WI38 (cell line): ENCODE measurements at regions not wholly inside any gene's neighbourhood (a gene's known extent, or its start where the extent isn't known, plus 50 kb on each side); places are given as distances from the start of the nearest gene placed in this dataset.

Source experiments
- H3K4me3 ChIP-seq: 2 replicates; pipeline ENCODE4 v1.5.1; 2011; ENCODE audit warnings: low read depth, mild to moderate bottlenecking, control low read depth, low read length
- CTCF ChIP-seq: IDR thresholded peaks from 2 replicates; pipeline ENCODE4 v1.5.1; 2012; ENCODE audit warnings: low read depth, mild to moderate bottlenecking, control low read depth, low read length

- no peak overlapping the region for H3K4me3 ChIP-seq
- no peak for TF ChIP-seq CTCF
Observed at GRCh38 chr16:86389566-86390328, 120.6 kb upstream of the FOXF1 start.

GRCh38 chr16:86390335-86390734, 120.0 kb upstream of the FOXF1 start:
- no peak for TF ChIP-seq CTCF
- no peak overlapping the region for H3K4me3 ChIP-seq

- no peak for TF ChIP-seq CTCF
- no peak overlapping the region for H3K4me3 ChIP-seq
Observed at GRCh38 chr16:86391486-86391885, 118.8 kb upstream of the FOXF1 start.

GRCh38 chr16:86391984-86392383, 118.3 kb upstream of the FOXF1 start:
- TF ChIP-seq CTCF = no peak
- no peak overlapping the region for H3K4me3 ChIP-seq

- no peak for TF ChIP-seq CTCF
- H3K4me3 ChIP-seq = no peak overlapping the region
Observed at GRCh38 chr16:86392436-86393152, 117.7 kb upstream of the FOXF1 start.

GRCh38 chr16:86393907-86394626, 116.3 kb upstream of the FOXF1 start:
- no peak overlapping the region for H3K4me3 ChIP-seq
- no peak for TF ChIP-seq CTCF

GRCh38 chr16:86395477-86395876, 114.8 kb upstream of the FOXF1 start:
- no peak for TF ChIP-seq CTCF
- no peak overlapping the region for H3K4me3 ChIP-seq
